Endothelial cell of umbilical vein (primary cell): ENCODE measurements at regions not wholly inside any gene's neighbourhood (a gene's known extent, or its start where the extent isn't known, plus 50 kb on each side); places are given as distances from the start of the nearest gene placed in this dataset.

Source experiments
- BruUV-seq: library from RNA; stranded (reverse); fragments of 400-500 nt; replicated peaks from 2 replicates; lab custom pipeline; 2021; lab: Mats Ljungman, UMichigan
- CTCF ChIA-PET: fragments of 300-600, 350-600 bp; sonication (Branson Sonifier 250); formaldehyde crosslinking; loops from one replicate; lab custom pipeline; 2021; ENCODE audit warnings: antibody characterized with exemption, inconsistent platforms; lab: Charles Lee
- POLR2A ChIA-PET: fragments of 300-600, 350-600 bp; sonication (Branson Sonifier 250); formaldehyde crosslinking; loops from one replicate; lab custom pipeline; 2021; ENCODE audit warnings: antibody characterized with exemption, inconsistent platforms; lab: Charles Lee
- DNase-seq: peaks from one replicate; pipeline ENCODE4 v3.0.0-alpha.2; 2011; ENCODE audit warnings: low read depth, low spot score
- FAIRE-seq: peaks from 2 replicates; lab custom pipeline; 2011; peaks lifted over from hg19 to GRCh38; lab: Jason Lieb, UNC
- H2AFZ ChIP-seq: 2 replicates; pipeline ENCODE4 v1.6.0; 2012; ENCODE audit warnings: low read depth, low read length, control low read depth, inconsistent platforms
- H3K27ac ChIP-seq: 2 replicates; pipeline ENCODE4 v1.5.1; 2011; ENCODE audit warnings: low read depth, mild to moderate bottlenecking, control low read depth, low read length, moderate library complexity; ENCODE audit not compliant: insufficient read depth
- H3K27me3 ChIP-seq, 2 experiments: 2 replicates each; pipeline versions ENCODE4 v1.6.0 to v1.6.1; 2011; ENCODE audit warnings: low read length in 2 of 2, mixed read lengths in 1 of 2; ENCODE audit not compliant: control insufficient read depth in 2 of 2, insufficient read depth in 2 of 2
- H3K36me3 ChIP-seq, 2 experiments: 2 replicates in 1 of 2; 3 replicates in 1 of 2; pipeline ENCODE4 v1.5.1; 2011; ENCODE audit warnings: low read length in 2 of 2, mild to moderate bottlenecking in 1 of 2, moderate library complexity in 1 of 2; ENCODE audit not compliant: control insufficient read depth in 2 of 2, insufficient read depth in 2 of 2; ENCODE audit errors: extremely low read depth in 1 of 2
- H3K4me1 ChIP-seq: 3 replicates; pipeline ENCODE4 v1.5.1; 2011; ENCODE audit warnings: mild to moderate bottlenecking, low read length; ENCODE audit not compliant: control insufficient read depth, insufficient read depth; ENCODE audit errors: extremely low read depth
- H3K4me2 ChIP-seq: 2 replicates; pipeline ENCODE4 v1.6.1; 2011; ENCODE audit warnings: low read length, control low read depth, mixed read lengths; ENCODE audit not compliant: insufficient read depth
- H3K4me3 ChIP-seq, 3 experiments: fragments of 200-600 bp in 1 of 3; sonication (generic), shearing (Covaris generic) in 1 of 3; replicated peaks in 1 of 3; 2 replicates each; pipeline ENCODE4 v1.5.1; 2011 to 2016; ENCODE audit warnings: control low read depth in 3 of 3, low read length in 3 of 3, mild to moderate bottlenecking in 2 of 3, inconsistent platforms in 1 of 3, low read depth in 1 of 3, moderate library complexity in 1 of 3; ENCODE audit not compliant: insufficient read depth in 1 of 3
- H3K79me2 ChIP-seq: 2 replicates; pipeline ENCODE4 v1.6.0; 2012; ENCODE audit warnings: low read length, inconsistent platforms; ENCODE audit not compliant: control insufficient read depth, insufficient read depth
- H3K9ac ChIP-seq: replicated peaks from 2 replicates; pipeline ENCODE3; 2011; ENCODE audit warnings: low read length, control low read depth; ENCODE audit not compliant: insufficient read depth; ENCODE audit errors: extremely low read depth
- H3K9me1 ChIP-seq: replicated peaks from 3 replicates; pipeline ENCODE4 v1.6.0; 2011; ENCODE audit warnings: mild to moderate bottlenecking, low read length; ENCODE audit not compliant: control insufficient read depth, insufficient read depth; ENCODE audit errors: extremely low read depth
- H3K9me3 ChIP-seq: replicated peaks from 2 replicates; pipeline ENCODE4 v1.5.1; 2012; ENCODE audit warnings: low read length, inconsistent platforms; ENCODE audit not compliant: control insufficient read depth, insufficient read depth
- H4K20me1 ChIP-seq: replicated peaks from 2 replicates; pipeline ENCODE3; 2011; ENCODE audit warnings: mild to moderate bottlenecking, low read length; ENCODE audit not compliant: control insufficient read depth, insufficient read depth; ENCODE audit errors: extremely low read depth
- CTCF ChIP-seq, 2 donors: IDR thresholded peaks; 1 replicate in 1 of 2; 2 replicates in 1 of 2; pipeline ENCODE4 v1.5.1; 2011; ENCODE audit warnings: low read length in 2 of 2, mild to moderate bottlenecking in 2 of 2, moderate library complexity in 2 of 2, control low read depth in 1 of 2, inconsistent platforms in 1 of 2, low read depth in 1 of 2; ENCODE audit not compliant: insufficient read depth in 1 of 2; ENCODE audit errors: extremely low read depth in 1 of 2
- EZH2 ChIP-seq: IDR thresholded peaks from 2 replicates; pipeline ENCODE4 v1.6.1; 2012; ENCODE audit warnings: borderline replicate concordance, low read depth, mild to moderate bottlenecking, moderate library complexity, low read length, inconsistent platforms; ENCODE audit not compliant: severe bottlenecking
- FOS ChIP-seq: IDR thresholded peaks from 2 replicates; pipeline ENCODE4 v1.6.1; 2011; ENCODE audit warnings: mild to moderate bottlenecking, low read length, moderate library complexity, borderline replicate concordance; ENCODE audit not compliant: insufficient read depth
- GATA2 ChIP-seq: IDR thresholded peaks from 2 replicates; pipeline ENCODE4 v1.7.0; 2011; ENCODE audit warnings: low read depth, mild to moderate bottlenecking, moderate library complexity, mixed read lengths, low read length; ENCODE audit not compliant: insufficient read length, insufficient read depth
- JUN ChIP-seq: IDR thresholded peaks from 2 replicates; pipeline ENCODE4 v1.6.1; 2011; ENCODE audit warnings: borderline replicate concordance, low read depth; ENCODE audit not compliant: insufficient read length, insufficient read depth
- MAX ChIP-seq: IDR thresholded peaks from 2 replicates; pipeline ENCODE4 v1.6.1; 2011; ENCODE audit not compliant: insufficient read depth, insufficient read length
- MYC ChIP-seq: IDR thresholded peaks from one replicate; pipeline ENCODE4 v1.6.1; 2011; ENCODE audit warnings: mild to moderate bottlenecking, low read depth, low read length
- POLR2A ChIP-seq: IDR thresholded peaks from 2 replicates; pipeline ENCODE4 v1.6.1; 2012; ENCODE audit warnings: low read depth, mild to moderate bottlenecking, control low read depth, low read length
- POLR2AphosphoS5 ChIP-seq: IDR thresholded peaks from 2 replicates; pipeline ENCODE4 v1.6.1; 2012; ENCODE audit warnings: low read depth, mild to moderate bottlenecking, control low read depth, low read length, moderate library complexity; ENCODE audit not compliant: insufficient read depth
- dilution Hi-C: fragments of 300-500 bp; cut with MboI; formaldehyde crosslinking; loops from one replicate; pipeline ENCODE4 v1.15.0; 2019; ENCODE audit warnings: low sequenced_read_pairs; ENCODE audit not compliant: extremely low pct_ligation_motif_present
- intact Hi-C: fragments of 100-400 bp; cut with micrococcal nuclease; formaldehyde crosslinking; loops from one replicate; pipeline ENCODE4 v1.10.0; 2022

- H3K36me3 ChIP-seq = no peaks in the 10 kb centered on the region
- H3K4me3 ChIP-seq = no peak overlapping the region
- no peak for DNase-seq
- FAIRE-seq = no peak
- intact Hi-C loops = no loop called here
- no peaks in the 10 kb centered on the region for H3K4me1 ChIP-seq
- CTCF ChIA-PET = no interaction called here
- H4K20me1 ChIP-seq = no peaks in the 10 kb centered on the region
- H3K9me1 ChIP-seq = no peaks in the 10 kb centered on the region
- POLR2A ChIA-PET = no interaction called here
- no peak overlapping the region for H3K9ac ChIP-seq
- H3K27ac ChIP-seq = no peak overlapping the region
- TF ChIP-seq FOS (no peak), CTCF (IDR thresholded peaks at IDR 0.05; ENCODE audit: extremely low read depth in 1 of 2, insufficient read depth in 1 of 2, low read depth in 1 of 2, low read length in 2 of 2) (no peak), MAX (no peak), JUN (no peak), EZH2 (no peak), MYC (no peak), POLR2AphosphoS5 (no peak), GATA2 (no peak), POLR2A (no peak)
- H3K4me2 ChIP-seq = no peak overlapping the region
- no peaks in the 10 kb centered on the region for H3K79me2 ChIP-seq
- H2AFZ ChIP-seq = no peak overlapping the region
- H3K9me3 ChIP-seq = no peaks in the 10 kb centered on the region
- no peaks in the 10 kb centered on the region for H3K27me3 ChIP-seq
- BruUV-seq = no TSS peak
- dilution Hi-C loops = no loop called here
Measured at GRCh38 chr2:23273786-23274185, 111.2 kb upstream of the KLHL29 start.
